ENCODE measurements at regions not wholly inside any gene's neighbourhood (a gene's known extent, or its start where the extent isn't known, plus 50 kb on each side); places are given as distances from the start of the nearest gene placed in this dataset.

- Histone ChIP-seq H3K27me3 (replicated peaks; ENCODE audit: control insufficient read depth, insufficient read depth, low read length) (peaks cover 5% of the 10 kb centered on the region), H3K4me1 (no peaks in the 10 kb centered on the region), H3K9me3 (no peaks in the 10 kb centered on the region), H3K4me3 (ENCODE audit: low read depth, low read length) (no peak overlapping the region), H3K36me3 (ENCODE audit: control insufficient read depth, insufficient read depth, low read length) (no peaks in the 10 kb centered on the region)
- Mint-ChIP-seq H3K9me3 (ENCODE audit: unreplicated experiment) (no peaks in the 10 kb centered on the region), H3K4me1 (ENCODE audit: low read depth, unreplicated experiment) (no peaks in the 10 kb centered on the region), H3K27me3 (ENCODE audit: insufficient read depth, unreplicated experiment) (peaks cover 23% of the 10 kb centered on the region), H3K4me3 (ENCODE audit: unreplicated experiment) (no peak overlapping the region), H3K27ac (ENCODE audit: unreplicated experiment) (no peak overlapping the region), H3K36me3 (ENCODE audit: insufficient read depth, unreplicated experiment) (no peaks in the 10 kb centered on the region)
- ChIA-PET POLR2A (no interaction called here), CTCF (interaction anchor here (1.0 to 1.5 kb wide), 3 partner anchors 9 to 50 kb away, joined by 3 to 5 read pairs (median 4); no protein-coding TSS in a partner anchor)
- intact Hi-C loops (cut with micrococcal nuclease; ENCODE audit: unreplicated experiment): no loop called here
- no peak for DNase-seq
- BruUV-seq (replicated peaks): no TSS peak
- TF ChIP-seq CTCF (IDR thresholded peaks at IDR 0.05; ENCODE audit: insufficient read depth in 1 of 2, low read depth in 1 of 2, low read length in 1 of 2, severe bottlenecking in 1 of 2, unreplicated experiment in 1 of 2): peak in 1 of 2 experiments; percentile 32
These were observed 140.6 kb upstream of the PRMT8 start for GRCh38 chr12:3350432-3350831.

GRCh38 chr12:3351731-3352130 is 139.3 kb upstream of the PRMT8 start:
- Histone ChIP-seq H3K36me3 (ENCODE audit: control insufficient read depth, insufficient read depth, low read length) (no peaks in the 10 kb centered on the region), H3K4me3 (ENCODE audit: low read depth, low read length) (no peak overlapping the region), H3K4me1 (no peaks in the 10 kb centered on the region), H3K27me3 (replicated peaks; ENCODE audit: control insufficient read depth, insufficient read depth, low read length) (peaks cover 5% of the 10 kb centered on the region), H3K9me3 (no peaks in the 10 kb centered on the region)
- POLR2A ChIA-PET: interaction anchor here (0.5 kb wide), 1 partner anchor 256 kb away, joined by 3 read pairs; no protein-coding TSS in a partner anchor
- H3K9me3 Mint-ChIP-seq (ENCODE audit: unreplicated experiment): no peaks in the 10 kb centered on the region
- H3K4me3 Mint-ChIP-seq (ENCODE audit: unreplicated experiment): no peak overlapping the region
- intact Hi-C loops (cut with micrococcal nuclease; ENCODE audit: unreplicated experiment): no loop called here
- BruUV-seq (replicated peaks): no TSS peak
- no peaks in the 10 kb centered on the region for H3K4me1 Mint-ChIP-seq (ENCODE audit: low read depth, unreplicated experiment)
- DNase-seq: no peak
- H3K27ac Mint-ChIP-seq (ENCODE audit: unreplicated experiment): no peak overlapping the region
- H3K36me3 Mint-ChIP-seq (ENCODE audit: insufficient read depth, unreplicated experiment): no peaks in the 10 kb centered on the region
- H3K27me3 Mint-ChIP-seq (ENCODE audit: insufficient read depth, unreplicated experiment): peaks cover 21% of the 10 kb centered on the region
- TF ChIP-seq CTCF (IDR thresholded peaks at IDR 0.05; ENCODE audit: insufficient read depth in 1 of 2, low read depth in 1 of 2, low read length in 1 of 2, severe bottlenecking in 1 of 2, unreplicated experiment in 1 of 2): no peak
- CTCF ChIA-PET: interaction anchor here (1.4 kb wide), 1 partner anchor 51 kb away, joined by 5 read pairs; no protein-coding TSS in a partner anchor

- Histone ChIP-seq H3K36me3 (ENCODE audit: control insufficient read depth, insufficient read depth, low read length) (no peaks in the 10 kb centered on the region), H3K4me1 (no peaks in the 10 kb centered on the region), H3K9me3 (no peaks in the 10 kb centered on the region), H3K4me3 (ENCODE audit: low read depth, low read length) (no peak overlapping the region), H3K27me3 (replicated peaks; ENCODE audit: control insufficient read depth, insufficient read depth, low read length) (peaks cover 5% of the 10 kb centered on the region)
- Mint-ChIP-seq H3K4me3 (ENCODE audit: unreplicated experiment) (no peak overlapping the region), H3K27me3 (ENCODE audit: insufficient read depth, unreplicated experiment) (peaks cover 17% of the 10 kb centered on the region), H3K4me1 (ENCODE audit: low read depth, unreplicated experiment) (no peaks in the 10 kb centered on the region), H3K36me3 (ENCODE audit: insufficient read depth, unreplicated experiment) (no peaks in the 10 kb centered on the region), H3K9me3 (ENCODE audit: unreplicated experiment) (no peaks in the 10 kb centered on the region), H3K27ac (ENCODE audit: unreplicated experiment) (no peak overlapping the region)
- DNase-seq: no peak
- intact Hi-C loops (cut with micrococcal nuclease; ENCODE audit: unreplicated experiment): no loop called here
- no TSS peak for BruUV-seq (replicated peaks)
- ChIA-PET POLR2A (interaction anchor here (0.5 kb wide), 1 partner anchor 256 kb away, joined by 3 read pairs; no protein-coding TSS in a partner anchor), CTCF (no interaction called here)
- no peak for TF ChIP-seq CTCF (IDR thresholded peaks at IDR 0.05; ENCODE audit: insufficient read depth in 1 of 2, low read depth in 1 of 2, low read length in 1 of 2, severe bottlenecking in 1 of 2, unreplicated experiment in 1 of 2)
These were observed 138.8 kb upstream of the PRMT8 start for GRCh38 chr12:3352230-3352629.

Data from Caco-2 (cell line).